GM12878 (cell line): ENCODE measurements at regions not wholly inside any gene's neighbourhood (a gene's known extent, or its start where the extent isn't known, plus 50 kb on each side); places are given as distances from the start of the nearest gene placed in this dataset.

Source experiments
- ATAC-seq: fragments of 200-7000 bp; cut with Tn5 transposase; 3 replicates; pipeline ENCODE4 v1.9.1; 2020; ENCODE audit warnings: mild to moderate bottlenecking, moderate library complexity
- BruUV-seq: library from RNA; stranded (reverse); fragments of 400-500 nt; replicated peaks from 2 replicates; lab custom pipeline; 2021; lab: Mats Ljungman, UMichigan
- CTCF ChIA-PET: fragments of 300-600 bp; sonication (Branson Sonifier 250); formaldehyde crosslinking; extraction: SDS; loops from one replicate; lab custom pipeline; 2021; ENCODE audit warnings: inconsistent platforms; lab: Yijun Ruan, JAX
- POLR2A ChIA-PET: fragments of 350-600 bp; formaldehyde crosslinking; extraction: SDS; loops from one replicate; lab custom pipeline; 2021; ENCODE audit warnings: inconsistent platforms; lab: Charles Lee
- RAD21 ChIA-PET: fragments of 300-600 bp; sonication (Branson Sonifier 250); formaldehyde crosslinking; loops from one replicate; lab custom pipeline; 2023; ENCODE audit warnings: antibody characterized with exemption; ENCODE audit not compliant: unreplicated experiment; lab: Charles Lee
- SMC1A ChIA-PET: fragments of 300-600 bp; sonication (Branson Sonifier 250); formaldehyde crosslinking; loops from one replicate; lab custom pipeline; 2023; ENCODE audit not compliant: unreplicated experiment, uncharacterized antibody; lab: Charles Lee
- DNase-seq: peaks from one replicate; pipeline ENCODE4 v3.0.0-alpha.2; 2011; ENCODE audit warnings: low read depth, low spot score
- FAIRE-seq: peaks from 3 replicates; lab custom pipeline; 2011; peaks lifted over from hg19 to GRCh38; lab: Jason Lieb, UNC
- H2AFZ ChIP-seq: 2 replicates; pipeline ENCODE4 v1.6.0; 2011; ENCODE audit warnings: low read depth, low read length, control low read depth; ENCODE audit not compliant: control insufficient read depth
- H3K27ac ChIP-seq: 2 replicates; pipeline ENCODE4 v1.5.1; 2011; ENCODE audit warnings: control low read depth; ENCODE audit not compliant: control insufficient read depth, insufficient read depth
- H3K27me3 ChIP-seq, 2 experiments: replicated peaks in 1 of 2; 2 replicates each; pipeline versions ENCODE4 v1.6.0 to v1.6.1; 2011; ENCODE audit warnings: low read length in 1 of 2; ENCODE audit not compliant: control insufficient read depth in 2 of 2, insufficient read depth in 2 of 2
- H3K36me3 ChIP-seq, 2 experiments: 2 replicates each; pipeline ENCODE4 v1.5.1; 2011; ENCODE audit warnings: low read length in 1 of 2; ENCODE audit not compliant: control insufficient read depth in 2 of 2, insufficient read depth in 2 of 2
- H3K4me1 ChIP-seq: 2 replicates; pipeline ENCODE4 v1.6.1; 2011; ENCODE audit warnings: mild to moderate bottlenecking, low read length, moderate library complexity, mixed read lengths; ENCODE audit not compliant: control insufficient read depth, insufficient read depth
- H3K4me2 ChIP-seq: 2 replicates; pipeline ENCODE4 v1.6.0; 2011; ENCODE audit warnings: control low read depth; ENCODE audit not compliant: control insufficient read depth, insufficient read depth
- H3K4me3 ChIP-seq: fragments of 200-600 bp; sonication (generic); 2 replicates; pipeline ENCODE4 v1.5.1; 2016
- H3K79me2 ChIP-seq: 2 replicates; pipeline ENCODE4 v1.6.0; 2011; ENCODE audit warnings: low read length; ENCODE audit not compliant: control insufficient read depth, insufficient read depth
- H3K9ac ChIP-seq: 2 replicates; pipeline ENCODE4 v1.8.0; 2011; ENCODE audit warnings: low read length, control low read depth, mixed read lengths; ENCODE audit not compliant: control insufficient read depth, insufficient read depth
- H3K9me3 ChIP-seq: replicated peaks from 3 replicates; pipeline ENCODE4 v1.5.1; 2011; ENCODE audit warnings: mild to moderate bottlenecking, low read length; ENCODE audit not compliant: control insufficient read depth, insufficient read depth
- H4K20me1 ChIP-seq: 2 replicates; pipeline ENCODE4 v1.6.0; 2011; ENCODE audit not compliant: control insufficient read depth, insufficient read depth
- BACH1 ChIP-seq: fragments of 450-650 bp; IDR thresholded peaks from 2 replicates; pipeline ENCODE4 v1.6.1; 2017; ENCODE audit warnings: mild to moderate bottlenecking, borderline replicate concordance
- BMI1 ChIP-seq: fragments of 450-650 bp; IDR thresholded peaks from 2 replicates; pipeline ENCODE4 v1.6.1; 2016; ENCODE audit warnings: mild to moderate bottlenecking, moderate library complexity, borderline replicate concordance
- E2F4 ChIP-seq: IDR thresholded peaks from 2 replicates; pipeline ENCODE4 v1.6.1; 2012; ENCODE audit warnings: low read depth, low read length, improper control_type of control experiment
- FOS ChIP-seq: IDR thresholded peaks from 3 replicates; pipeline ENCODE4 v1.6.1; 2011; ENCODE audit warnings: borderline replicate concordance; ENCODE audit not compliant: insufficient read length; ENCODE audit errors: extremely low read depth
- IRF3 ChIP-seq: fragments of 450-650 bp; IDR thresholded peaks from 2 replicates; pipeline ENCODE4 v1.6.1; 2014; ENCODE audit warnings: mild to moderate bottlenecking
- MXI1 ChIP-seq: fragments of 150-350 bp; IDR thresholded peaks from 2 replicates; pipeline ENCODE4 v1.6.1; 2011; ENCODE audit warnings: low read depth, mild to moderate bottlenecking, inconsistent platforms, low read length, improper control_type of control experiment
- MYB ChIP-seq: fragments of 150-350 bp; IDR thresholded peaks from 2 replicates; pipeline ENCODE4 v1.6.1; 2014; ENCODE audit warnings: mild to moderate bottlenecking, low read depth, low read length, borderline replicate concordance
- PAX8 ChIP-seq: fragments of 450-650 bp; IDR thresholded peaks from 2 replicates; pipeline ENCODE4 v1.6.1; 2017; ENCODE audit warnings: mild to moderate bottlenecking, moderate library complexity
- POLR2A ChIP-seq: IDR thresholded peaks from 2 replicates; pipeline ENCODE4 v1.6.1; 2011; ENCODE audit warnings: low read depth, mild to moderate bottlenecking, low read length
- TBL1XR1 ChIP-seq: IDR thresholded peaks from 2 replicates; pipeline ENCODE4 v1.6.1; 2012; ENCODE audit warnings: low read depth, low read length, improper control_type of control experiment
- ZNF687 ChIP-seq: fragments of 450-650 bp; IDR thresholded peaks from 2 replicates; pipeline ENCODE4 v1.6.1; 2017; ENCODE audit warnings: mild to moderate bottlenecking, moderate library complexity
- WGBS: methylation state at CpG from one replicate; pipeline ENCODE4 v1.1.6; 2016; ENCODE audit warnings: low lambda C conversion rate; ENCODE audit not compliant: insufficient replicate concordance, insufficient coverage; ENCODE audit errors: missing lambda C conversion rate; 5-methylcytosine and 5-hydroxymethylcytosine counted together
- in situ Hi-C: fragments of 300-500 bp; cut with MboI; formaldehyde crosslinking; loops from 9 replicates; pipeline ENCODE4 v1.14.3; 2018; ENCODE audit warnings: mixed read lengths
- intact Hi-C: fragments of 100-400 bp; cut with micrococcal nuclease; formaldehyde crosslinking; loops from one replicate; pipeline ENCODE4 v1.14.2; 2022; ENCODE audit not compliant: unreplicated experiment

- ChIA-PET SMC1A (no interaction called here), CTCF (no interaction called here), POLR2A (no interaction called here), RAD21 (no interaction called here)
- Histone ChIP-seq H4K20me1 (no peaks in the 10 kb centered on the region), H3K9me3 (no peaks in the 10 kb centered on the region), H3K27ac (no peak overlapping the region), H3K4me1 (no peaks in the 10 kb centered on the region), H3K27me3 (no peaks in the 10 kb centered on the region), H3K36me3 (no peaks in the 10 kb centered on the region), H2AFZ (no peak overlapping the region), H3K4me3 (no peak overlapping the region), H3K4me2 (no peak overlapping the region), H3K9ac (no peak overlapping the region), H3K79me2 (no peaks in the 10 kb centered on the region)
- TF ChIP-seq MXI1, result no peak
- TF ChIP-seq FOS, result no peak
- no peak for TF ChIP-seq PAX8
- TF ChIP-seq IRF3, result no peak
- TF ChIP-seq E2F4, result no peak
- no peak for TF ChIP-seq POLR2A
- TF ChIP-seq ZNF687, result no peak
- no peak for TF ChIP-seq MYB
- no peak for TF ChIP-seq TBL1XR1
- TF ChIP-seq BMI1, result no peak
- no peak for TF ChIP-seq BACH1
- in situ Hi-C loops (no loop called here), intact Hi-C loops (no loop called here)
- no TSS peak for BruUV-seq
- ATAC-seq (no peak), DNase-seq (no peak), FAIRE-seq (no peak)
- 0% methylated on average over 1 of the region's 1 CpG for WGBS
Observed at GRCh38 chr16:79765431-79765830, 164.9 kb upstream of the MAF start.
